ENCODE measurements at regions not wholly inside any gene's neighbourhood (a gene's known extent, or its start where the extent isn't known, plus 50 kb on each side); places are given as distances from the start of the nearest gene placed in this dataset.
A peak's percentile ranks its signal among the peaks of the same experiment; 100 is the strongest.

DNA sequence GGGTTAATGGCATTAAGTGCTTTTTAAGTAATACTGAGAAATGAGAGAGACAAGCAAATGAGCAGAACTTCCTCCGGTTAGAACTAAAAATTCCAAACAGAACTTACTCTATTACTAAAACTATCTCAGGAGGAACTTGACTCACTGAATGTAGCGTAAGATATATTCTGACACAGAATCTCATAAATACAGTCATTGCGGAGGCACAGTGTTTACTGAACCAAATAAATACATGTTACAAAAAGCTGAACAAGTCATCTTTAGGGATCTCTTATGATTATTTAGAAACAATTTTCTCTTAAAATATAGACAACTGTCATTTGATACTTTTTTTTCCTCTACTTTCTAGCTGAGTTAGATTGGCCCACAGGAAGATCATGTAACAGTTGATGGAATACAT, 283.1 kb downstream of the KLF12 start:
- no peaks in the 10 kb centered on the region for H3K36me3 ChIP-seq (ENCODE audit: insufficient read depth, insufficient read length, low read length)
- no peaks in the 10 kb centered on the region for H3K9me3 ChIP-seq (ENCODE audit: insufficient read depth, low read length)
- no peaks in the 10 kb centered on the region for H3K27me3 ChIP-seq (ENCODE audit: insufficient read depth, insufficient read length)
- DNase-seq (ENCODE audit: low read depth, low spot score): no peak
- no peaks in the 10 kb centered on the region for H3K4me1 ChIP-seq (ENCODE audit: insufficient read depth, insufficient read length)
- TF ChIP-seq ZNF274 (IDR thresholded peaks at IDR 0.05; ENCODE audit: low read depth, low read length): no peak
- no peak for TF ChIP-seq SUZ12 (IDR thresholded peaks at IDR 0.05; ENCODE audit: extremely low read depth, insufficient read depth, insufficient read length)
- TF ChIP-seq YY1 (IDR thresholded peaks at IDR 0.05; ENCODE audit: insufficient read depth, insufficient read length): no peak
- H3K9ac ChIP-seq (ENCODE audit: insufficient read length, low read depth): no peak overlapping the region
- no peak overlapping the region for H3K4me3 ChIP-seq (ENCODE audit: insufficient read length, low read depth)

DNA sequence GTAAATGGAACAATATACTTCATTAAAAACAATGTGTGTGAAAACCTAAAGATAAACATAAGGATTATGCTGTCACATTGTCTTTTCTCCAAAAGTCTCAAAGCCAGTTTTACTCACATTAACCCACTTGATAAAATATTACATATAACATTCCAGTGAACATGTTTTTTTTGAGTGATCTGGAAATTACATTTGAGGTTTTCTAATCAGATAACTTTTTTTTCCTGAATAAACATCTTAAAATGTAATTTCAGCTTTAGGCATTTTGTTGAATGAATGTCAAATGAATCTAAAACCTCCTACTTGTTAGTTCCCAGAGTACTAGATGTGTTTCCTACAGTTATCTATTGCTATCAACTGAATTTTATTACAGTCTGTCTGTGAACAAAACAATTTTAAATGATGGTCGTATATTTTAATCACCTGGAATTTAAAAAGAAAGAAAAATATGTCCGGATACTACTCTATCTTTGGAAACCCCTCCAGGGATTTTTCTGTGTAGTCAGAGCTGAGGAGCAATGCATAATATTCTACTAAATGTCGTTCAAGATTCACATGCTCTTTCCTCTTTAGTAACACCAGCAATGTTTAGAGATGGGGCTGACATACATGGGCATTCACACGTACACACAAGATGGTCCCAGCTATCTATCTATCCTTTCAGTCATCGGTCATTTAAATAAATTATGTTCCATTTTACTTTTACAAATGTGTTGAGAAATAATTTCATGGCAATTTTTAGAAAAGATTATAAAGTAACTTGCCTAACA, 283.9 kb downstream of the KLF12 start:
- DNase-seq (ENCODE audit: low read depth, low spot score): no peak
- no peak overlapping the region for H3K4me3 ChIP-seq (ENCODE audit: insufficient read length, low read depth)
- H3K9ac ChIP-seq (ENCODE audit: insufficient read length, low read depth): no peak overlapping the region
- no peaks in the 10 kb centered on the region for H3K9me3 ChIP-seq (ENCODE audit: insufficient read depth, low read length)
- TF ChIP-seq ZNF274 (IDR thresholded peaks at IDR 0.05; ENCODE audit: low read depth, low read length): no peak
- TF ChIP-seq YY1 (IDR thresholded peaks at IDR 0.05; ENCODE audit: insufficient read depth, insufficient read length): no peak
- no peak for TF ChIP-seq SUZ12 (IDR thresholded peaks at IDR 0.05; ENCODE audit: extremely low read depth, insufficient read depth, insufficient read length)
- no peaks in the 10 kb centered on the region for H3K27me3 ChIP-seq (ENCODE audit: insufficient read depth, insufficient read length)
- H3K4me1 ChIP-seq (ENCODE audit: insufficient read depth, insufficient read length): no peaks in the 10 kb centered on the region
- no peaks in the 10 kb centered on the region for H3K36me3 ChIP-seq (ENCODE audit: insufficient read depth, insufficient read length, low read length)

DNA sequence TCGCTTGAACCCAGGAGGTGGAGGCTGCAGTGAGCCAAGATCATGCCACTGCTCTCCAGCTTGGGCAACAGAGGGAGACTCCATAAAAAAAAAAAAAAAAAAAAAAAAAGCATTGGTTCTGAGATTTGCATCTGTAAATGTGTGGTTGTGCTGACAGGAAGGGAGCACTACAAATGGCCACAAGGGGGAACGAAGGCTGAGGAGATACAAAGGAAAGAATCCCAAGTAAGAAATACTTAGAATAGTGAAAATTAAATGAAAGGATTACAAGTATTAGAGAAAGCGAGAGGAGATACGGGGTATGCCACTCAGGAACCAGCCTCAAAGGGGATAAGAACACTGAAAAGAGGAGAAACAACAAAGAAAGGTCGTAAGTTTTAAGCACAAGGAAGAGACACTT, 284.9 kb downstream of the KLF12 start:
- H3K36me3 ChIP-seq (ENCODE audit: insufficient read depth, insufficient read length, low read length): no peaks in the 10 kb centered on the region
- TF ChIP-seq ZNF274 (IDR thresholded peaks at IDR 0.05; ENCODE audit: low read depth, low read length) (no peak), YY1 (IDR thresholded peaks at IDR 0.05; ENCODE audit: insufficient read depth, insufficient read length) (no peak), SUZ12 (IDR thresholded peaks at IDR 0.05; ENCODE audit: extremely low read depth, insufficient read depth, insufficient read length) (no peak)
- peak; percentile 56 for DNase-seq (ENCODE audit: low read depth, low spot score)
- no peak overlapping the region for H3K9ac ChIP-seq (ENCODE audit: insufficient read length, low read depth)
- H3K4me1 ChIP-seq (ENCODE audit: insufficient read depth, insufficient read length): no peaks in the 10 kb centered on the region
- H3K27me3 ChIP-seq (ENCODE audit: insufficient read depth, insufficient read length): no peaks in the 10 kb centered on the region
- H3K4me3 ChIP-seq (ENCODE audit: insufficient read length, low read depth): no peak overlapping the region
- no peaks in the 10 kb centered on the region for H3K9me3 ChIP-seq (ENCODE audit: insufficient read depth, low read length)

DNA sequence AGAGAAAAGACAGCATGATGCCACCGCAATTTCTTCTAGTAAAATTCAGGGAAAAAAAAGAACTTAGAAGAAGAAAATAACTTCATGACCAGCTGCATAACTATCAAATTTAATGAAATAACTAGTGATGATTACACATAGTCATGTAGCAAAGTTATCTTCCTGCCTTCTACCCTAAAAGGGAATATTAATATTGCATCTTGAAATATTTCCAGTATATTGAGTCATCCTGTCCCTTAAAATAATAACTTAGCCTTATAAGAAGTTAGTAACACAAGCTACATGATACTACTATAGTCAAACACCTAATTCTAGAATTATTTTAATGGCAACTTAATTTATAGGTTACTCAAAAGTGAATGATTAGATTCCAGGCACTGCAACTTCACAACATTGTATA, 289.2 kb downstream of the KLF12 start:
- no peaks in the 10 kb centered on the region for H3K27me3 ChIP-seq (ENCODE audit: insufficient read depth, insufficient read length)
- H3K9me3 ChIP-seq (ENCODE audit: insufficient read depth, low read length): no peaks in the 10 kb centered on the region
- H3K4me1 ChIP-seq (ENCODE audit: insufficient read depth, insufficient read length): no peaks in the 10 kb centered on the region
- no peak for DNase-seq (ENCODE audit: low read depth, low spot score)
- no peaks in the 10 kb centered on the region for H3K36me3 ChIP-seq (ENCODE audit: insufficient read depth, insufficient read length, low read length)
- H3K4me3 ChIP-seq (ENCODE audit: insufficient read length, low read depth): no peak overlapping the region
- TF ChIP-seq SUZ12 (IDR thresholded peaks at IDR 0.05; ENCODE audit: extremely low read depth, insufficient read depth, insufficient read length) (no peak), YY1 (IDR thresholded peaks at IDR 0.05; ENCODE audit: insufficient read depth, insufficient read length) (no peak), ZNF274 (IDR thresholded peaks at IDR 0.05; ENCODE audit: low read depth, low read length) (no peak)
- H3K9ac ChIP-seq (ENCODE audit: insufficient read length, low read depth): no peak overlapping the region

DNA sequence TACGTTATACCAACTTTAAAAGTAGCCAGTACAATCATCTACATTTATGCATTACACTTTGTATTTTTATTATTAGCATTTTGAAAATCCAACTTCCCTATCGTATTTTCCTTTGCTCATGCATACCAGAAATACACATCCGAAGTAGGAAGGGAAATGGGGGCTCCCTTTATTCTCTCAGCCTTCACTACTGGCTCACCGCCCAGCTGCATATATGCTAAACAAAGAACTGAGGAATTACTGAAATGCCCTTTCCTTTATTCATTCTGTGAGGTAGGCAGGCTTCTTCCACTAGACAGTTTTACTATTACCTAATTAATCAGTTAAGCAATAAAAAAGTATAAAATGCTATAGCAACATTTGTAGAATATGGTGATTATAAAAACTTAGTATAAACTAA, 291.6 kb downstream of the KLF12 start:
- TF ChIP-seq SUZ12 (IDR thresholded peaks at IDR 0.05; ENCODE audit: extremely low read depth, insufficient read depth, insufficient read length) (no peak), ZNF274 (IDR thresholded peaks at IDR 0.05; ENCODE audit: low read depth, low read length) (no peak), YY1 (IDR thresholded peaks at IDR 0.05; ENCODE audit: insufficient read depth, insufficient read length) (no peak)
- Histone ChIP-seq H3K36me3 (ENCODE audit: insufficient read depth, insufficient read length, low read length) (no peaks in the 10 kb centered on the region), H3K9me3 (ENCODE audit: insufficient read depth, low read length) (no peaks in the 10 kb centered on the region), H3K4me1 (ENCODE audit: insufficient read depth, insufficient read length) (no peaks in the 10 kb centered on the region), H3K27me3 (ENCODE audit: insufficient read depth, insufficient read length) (no peaks in the 10 kb centered on the region), H3K4me3 (ENCODE audit: insufficient read length, low read depth) (no peak overlapping the region), H3K9ac (ENCODE audit: insufficient read length, low read depth) (no peak overlapping the region)
- DNase-seq (ENCODE audit: low read depth, low spot score): no peak

DNA sequence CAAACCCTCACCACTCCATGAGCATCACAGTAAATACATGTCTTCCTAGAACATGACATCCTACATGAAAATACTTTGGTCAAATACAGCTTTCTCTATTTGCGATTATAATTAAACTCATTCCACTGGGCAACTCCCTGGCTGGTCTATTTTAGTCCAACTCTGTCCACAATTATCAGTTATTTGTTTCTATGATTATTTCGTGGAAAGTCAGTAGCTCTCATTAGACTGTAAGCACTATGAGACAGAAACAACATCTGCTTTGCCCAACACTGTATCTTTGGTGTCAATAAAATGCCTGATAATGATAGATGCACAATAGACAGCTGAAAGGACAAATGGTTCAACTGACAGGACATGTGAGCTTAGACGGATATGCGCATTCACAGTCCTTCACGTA, 292.0 kb downstream of the KLF12 start:
- Histone ChIP-seq H3K4me3 (ENCODE audit: insufficient read length, low read depth) (no peak overlapping the region), H3K9me3 (ENCODE audit: insufficient read depth, low read length) (no peaks in the 10 kb centered on the region), H3K27me3 (ENCODE audit: insufficient read depth, insufficient read length) (no peaks in the 10 kb centered on the region), H3K4me1 (ENCODE audit: insufficient read depth, insufficient read length) (no peaks in the 10 kb centered on the region), H3K9ac (ENCODE audit: insufficient read length, low read depth) (no peak overlapping the region), H3K36me3 (ENCODE audit: insufficient read depth, insufficient read length, low read length) (no peaks in the 10 kb centered on the region)
- TF ChIP-seq YY1 (IDR thresholded peaks at IDR 0.05; ENCODE audit: insufficient read depth, insufficient read length): no peak
- TF ChIP-seq ZNF274 (IDR thresholded peaks at IDR 0.05; ENCODE audit: low read depth, low read length): no peak
- TF ChIP-seq SUZ12 (IDR thresholded peaks at IDR 0.05; ENCODE audit: extremely low read depth, insufficient read depth, insufficient read length): no peak
- DNase-seq (ENCODE audit: low read depth, low spot score): no peak

DNA sequence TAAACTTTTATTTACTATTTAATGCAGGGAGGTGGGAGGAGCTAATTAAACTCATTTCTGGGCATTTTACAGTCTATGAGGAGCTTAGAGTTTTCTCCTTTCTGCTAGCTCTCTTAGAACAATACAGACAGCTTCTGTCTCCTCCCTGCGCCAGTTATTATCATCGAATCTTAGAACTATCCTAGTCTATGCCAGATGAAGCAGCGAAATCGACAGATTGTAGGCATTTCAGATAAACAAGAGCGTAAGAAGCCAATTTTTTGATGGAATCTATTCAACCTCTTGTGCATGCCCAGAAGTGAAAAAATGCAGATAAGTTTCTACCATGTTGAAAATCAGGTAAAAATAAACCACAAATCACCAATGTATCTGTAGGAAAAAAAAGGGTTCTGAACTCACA, 297.1 kb downstream of the KLF12 start:
- TF ChIP-seq ZNF274 (IDR thresholded peaks at IDR 0.05; ENCODE audit: low read depth, low read length) (no peak), SUZ12 (IDR thresholded peaks at IDR 0.05; ENCODE audit: extremely low read depth, insufficient read depth, insufficient read length) (no peak), YY1 (IDR thresholded peaks at IDR 0.05; ENCODE audit: insufficient read depth, insufficient read length) (no peak)
- H3K9me3 ChIP-seq (ENCODE audit: insufficient read depth, low read length): no peaks in the 10 kb centered on the region
- DNase-seq (ENCODE audit: low read depth, low spot score): no peak

More for the DNA sequence above, 297.1 kb downstream of the KLF12 start:
- peaks cover 2% of the 10 kb centered on the region for H3K4me1 ChIP-seq (ENCODE audit: insufficient read depth, insufficient read length)
- H3K36me3 ChIP-seq (ENCODE audit: insufficient read depth, insufficient read length, low read length): no peaks in the 10 kb centered on the region
- no peaks in the 10 kb centered on the region for H3K27me3 ChIP-seq (ENCODE audit: insufficient read depth, insufficient read length)
- no peak overlapping the region for H3K4me3 ChIP-seq (ENCODE audit: insufficient read length, low read depth)
- no peak overlapping the region for H3K9ac ChIP-seq (ENCODE audit: insufficient read length, low read depth)
